Activated CD4-positive, alpha-beta T cell treated with anti-CD3 and anti-CD28 coated beads for 4 hours (primary cell): ENCODE measurements at regions not wholly inside any gene's neighbourhood (a gene's known extent, or its start where the extent isn't known, plus 50 kb on each side); places are given as distances from the start of the nearest gene placed in this dataset.
"Not testable (repeated sequence)": the region's sequence is repeated elsewhere in the genome, so short reads cannot be mapped to it uniquely, and the experiment has no call there.

Source experiments
- DNase-seq, 2 donors: peaks; one replicate each; pipeline ENCODE4 v3.0.0-alpha.2; 2020

DNA sequence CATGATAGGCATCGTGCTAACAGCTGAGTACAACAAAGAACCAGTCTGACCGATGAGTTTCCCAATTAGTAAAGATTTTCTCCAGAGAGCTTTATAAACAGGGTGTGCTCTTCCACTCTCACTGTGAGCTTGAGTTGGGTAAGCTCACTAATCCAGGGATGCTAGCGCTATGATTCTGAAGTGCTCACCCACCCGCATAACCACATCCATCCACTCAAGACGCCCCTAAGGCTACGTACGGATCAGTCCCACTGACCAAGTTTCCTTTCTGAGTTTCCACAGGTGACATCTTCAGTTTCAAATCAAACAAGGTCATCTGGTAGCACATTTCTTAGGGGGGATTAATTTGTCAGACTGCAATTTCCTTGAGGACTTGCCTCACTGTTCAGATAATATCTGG, 141.1 kb upstream of the ABI3BP start:
- DNase-seq = no peak

DNA sequence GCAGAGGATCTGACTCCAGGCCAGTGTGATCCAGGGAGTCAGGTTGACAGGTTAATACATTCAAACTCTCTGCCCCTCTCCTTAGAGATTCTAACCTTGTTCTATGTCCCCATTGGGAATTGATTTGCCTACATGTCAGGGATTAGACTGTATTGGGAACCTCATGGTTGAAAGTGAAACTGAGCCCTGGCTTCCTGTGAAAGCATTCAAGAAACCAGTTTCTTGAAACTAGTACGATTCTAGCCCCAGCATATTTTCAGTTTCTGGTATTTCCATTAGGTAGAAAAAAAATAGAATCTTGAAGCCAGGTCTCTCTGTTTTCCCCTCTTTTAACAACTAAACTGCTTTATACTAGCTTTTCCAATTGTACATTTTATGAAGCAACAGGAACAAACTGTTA, 140.4 kb upstream of the ABI3BP start:
- DNase-seq = no peak

DNA sequence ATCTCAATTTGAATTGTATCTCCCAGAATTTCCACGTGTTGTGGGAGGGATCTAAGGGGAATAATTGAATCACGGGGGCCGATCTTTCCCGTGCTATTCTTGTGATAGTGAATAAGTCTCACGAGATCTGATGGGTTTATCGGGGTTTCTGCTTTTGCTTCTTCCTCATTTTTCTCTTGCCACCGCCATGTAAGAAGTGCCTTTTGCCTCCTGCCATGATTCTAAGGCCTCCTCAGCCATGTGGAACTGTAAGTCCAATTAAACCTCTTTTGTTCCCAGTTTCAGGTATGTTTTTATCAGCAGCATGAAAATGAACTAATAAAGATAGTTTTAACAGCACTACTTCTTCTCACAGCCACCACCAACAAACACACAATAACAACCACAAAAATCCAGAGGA, 140.0 kb upstream of the ABI3BP start:
- DNase-seq = not testable (repeated sequence)

DNA sequence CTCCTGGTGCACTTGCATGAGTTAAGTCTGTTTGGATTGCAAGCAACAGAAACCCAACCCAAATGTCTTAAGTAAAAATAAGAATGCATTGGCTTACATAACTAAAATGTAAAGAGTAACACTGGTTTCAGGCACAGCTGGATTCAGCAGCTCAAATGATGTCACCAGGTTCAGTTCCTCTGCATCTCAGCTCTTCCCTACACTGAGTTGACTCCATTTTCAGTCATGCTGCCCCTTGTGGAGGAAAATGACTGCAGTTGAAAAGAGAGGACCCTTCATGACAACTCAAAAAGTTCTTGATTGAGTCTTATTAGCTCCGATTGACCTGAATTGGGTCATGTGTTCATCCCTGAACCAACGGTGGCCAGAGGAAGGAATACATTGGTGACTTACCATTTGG, 138.5 kb upstream of the ABI3BP start:
- DNase-seq = no peak

DNA sequence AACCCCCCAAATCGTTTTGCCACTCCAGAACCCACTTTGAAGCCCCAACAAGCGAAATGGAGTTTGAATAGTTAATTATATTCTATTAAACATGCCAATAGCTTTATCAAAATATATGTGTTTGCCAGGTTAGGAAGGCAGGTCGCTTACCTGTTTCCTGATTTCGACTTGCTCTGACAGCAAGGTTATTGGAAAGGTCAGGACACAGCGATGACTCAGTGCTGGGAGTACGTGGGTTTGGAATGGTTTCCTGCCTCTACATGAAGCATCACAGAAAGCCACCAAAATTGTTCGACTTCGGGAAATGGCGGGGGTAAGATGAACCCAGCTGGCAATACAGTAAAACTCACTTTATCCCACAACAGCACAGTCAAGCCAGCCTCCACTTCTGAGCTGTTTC, 135.6 kb upstream of the ABI3BP start:
- no peak for DNase-seq

DNA sequence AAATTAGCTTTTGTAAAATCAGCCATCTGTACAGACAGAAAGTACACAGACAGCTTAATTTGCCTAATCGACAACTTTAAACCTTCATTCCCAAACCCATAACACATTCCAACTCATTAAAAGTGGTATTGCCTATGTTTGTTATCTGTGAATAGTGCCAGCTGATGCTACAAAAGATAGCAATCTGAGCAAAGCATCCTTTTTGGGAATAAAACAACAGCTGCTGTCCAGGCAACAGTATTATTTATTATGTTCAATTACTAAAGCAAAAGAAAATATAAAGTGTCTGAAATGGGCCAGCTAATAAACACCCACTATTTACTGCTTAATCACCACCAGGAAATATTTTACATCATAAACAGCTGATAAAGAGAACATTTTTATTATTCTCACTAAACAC, 134.8 kb upstream of the ABI3BP start:
- no peak for DNase-seq

DNA sequence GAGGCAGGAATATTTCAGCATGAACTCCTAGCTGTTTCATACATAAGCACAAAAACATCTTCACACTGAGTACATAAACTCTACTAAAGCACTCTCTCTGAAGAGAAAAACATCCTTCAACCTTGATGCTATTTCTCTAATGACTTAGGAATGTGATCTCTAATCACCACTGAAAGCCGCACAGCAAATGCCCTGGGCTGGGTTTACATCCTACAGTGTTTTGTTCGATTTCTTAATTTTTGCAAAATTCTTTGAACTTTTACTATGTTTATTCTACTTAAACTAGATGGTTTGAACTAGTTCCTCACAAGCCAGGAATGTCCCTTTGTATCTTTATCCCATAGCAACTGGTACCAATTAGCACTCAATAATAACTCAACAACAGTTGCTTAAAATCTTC, 130.9 kb upstream of the ABI3BP start:
- no peak for DNase-seq

DNA sequence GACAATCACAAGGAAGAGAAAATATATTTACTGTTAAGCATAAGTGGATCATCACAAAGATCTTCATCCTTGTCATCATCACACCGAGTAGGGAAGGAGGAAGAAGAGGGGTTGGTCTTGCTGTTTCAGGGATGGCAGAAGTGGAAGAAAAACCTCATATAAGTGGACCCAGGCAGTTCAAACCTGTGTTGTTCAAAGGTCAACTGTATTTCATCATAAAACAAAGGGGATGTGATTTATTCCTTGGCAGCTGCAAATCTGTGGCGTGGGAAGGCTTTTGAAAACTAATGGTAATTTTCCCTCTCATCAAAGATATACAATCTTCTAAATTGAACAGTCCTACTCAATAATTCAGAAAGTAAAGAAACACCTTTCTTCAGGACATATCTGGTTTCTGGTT, 129.9 kb upstream of the ABI3BP start:
- DNase-seq = no peak

DNA sequence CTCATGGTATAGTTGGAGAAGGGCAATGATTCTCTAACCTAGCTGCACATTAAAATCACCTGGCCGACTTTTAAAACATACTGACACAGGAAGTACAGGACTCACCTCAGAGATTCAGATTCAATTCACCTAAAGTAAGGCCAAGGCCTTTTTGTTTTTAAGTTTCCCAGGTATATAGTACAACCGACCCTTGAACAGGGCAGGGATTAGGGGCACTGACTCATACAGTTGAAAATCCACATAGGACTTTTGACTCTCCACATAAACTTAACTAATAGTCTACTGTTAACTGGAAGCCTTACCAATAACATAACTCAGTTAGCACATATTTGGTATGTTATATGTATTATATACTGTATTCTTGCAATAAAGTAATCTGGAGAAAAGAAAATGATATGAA, 129.5 kb upstream of the ABI3BP start:
- no peak for DNase-seq

DNA sequence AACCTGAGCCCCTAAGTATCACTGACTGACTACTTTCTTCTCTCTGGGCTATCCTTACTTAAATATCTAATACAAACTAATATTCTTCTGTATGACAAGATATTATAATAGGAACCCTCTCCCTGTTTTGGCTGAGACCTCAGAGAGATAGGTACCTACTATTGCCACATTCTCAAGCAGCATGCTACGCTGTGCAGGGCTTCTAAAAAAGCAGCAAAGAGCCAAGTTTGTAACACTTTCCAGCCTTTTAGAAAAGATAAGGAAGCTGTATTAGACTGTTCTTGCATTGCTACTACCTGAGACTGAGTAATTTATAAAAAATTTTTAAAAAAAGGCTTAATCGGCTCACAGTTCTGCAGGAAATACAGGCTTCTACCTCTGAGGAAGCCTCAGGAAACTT, 126.8 kb upstream of the ABI3BP start:
- DNase-seq = no peak

DNA sequence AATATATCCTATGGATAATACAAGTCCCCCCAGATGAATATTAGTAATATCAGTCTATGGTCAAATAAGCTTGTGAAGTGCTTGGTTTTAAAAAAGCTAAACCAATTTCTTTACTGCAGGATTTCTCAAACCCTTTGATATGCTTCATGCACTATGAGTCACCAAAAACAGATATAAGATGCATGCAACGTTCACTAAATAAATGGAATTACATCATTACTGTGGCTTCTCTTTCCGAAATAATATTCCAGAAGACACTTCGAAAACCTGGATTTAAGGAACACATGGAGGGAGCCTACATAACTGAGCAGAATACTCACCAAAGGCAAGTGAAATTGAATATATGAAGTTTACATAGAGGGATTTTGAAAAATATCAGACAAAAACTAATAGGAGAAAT, 126.3 kb upstream of the ABI3BP start:
- DNase-seq = no peak

DNA sequence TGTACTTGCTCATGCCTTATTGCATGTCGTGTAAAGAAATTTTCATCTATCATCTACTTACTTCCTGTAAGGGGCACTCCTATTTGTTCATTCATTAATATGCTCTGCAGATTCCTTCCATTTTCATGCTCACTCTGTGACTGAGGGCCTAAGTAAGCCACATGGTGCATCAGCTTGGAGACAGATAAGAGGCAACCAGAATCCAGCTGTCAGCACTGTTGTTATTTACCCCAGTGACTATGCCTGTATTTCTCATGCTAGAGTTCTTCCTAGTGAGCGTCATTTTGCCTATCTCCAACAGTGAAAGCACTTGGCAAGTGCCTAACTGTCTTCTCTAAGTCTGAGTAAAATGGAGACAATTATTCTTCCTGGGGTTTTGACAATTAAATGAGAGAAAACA, 124.8 kb upstream of the ABI3BP start:
- no peak for DNase-seq

DNA sequence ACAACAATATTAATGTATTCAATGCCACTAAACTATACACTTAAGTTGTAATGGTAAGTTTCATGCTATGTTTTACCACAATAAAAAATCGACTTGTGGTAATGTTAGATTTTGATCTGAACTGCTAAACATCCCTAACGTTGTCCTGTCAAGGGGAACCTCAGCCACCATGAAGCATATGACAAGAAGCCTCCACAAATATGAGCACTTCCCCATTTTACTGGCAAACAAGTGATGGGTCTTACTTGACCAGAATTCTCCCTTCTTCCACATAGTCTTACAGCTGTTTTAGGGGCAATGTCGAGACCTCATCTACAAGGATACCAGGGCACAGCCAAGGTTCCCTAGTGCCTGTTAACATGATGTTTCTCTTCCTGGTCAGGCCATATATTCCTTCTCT, 124.2 kb upstream of the ABI3BP start:
- no peak for DNase-seq

DNA sequence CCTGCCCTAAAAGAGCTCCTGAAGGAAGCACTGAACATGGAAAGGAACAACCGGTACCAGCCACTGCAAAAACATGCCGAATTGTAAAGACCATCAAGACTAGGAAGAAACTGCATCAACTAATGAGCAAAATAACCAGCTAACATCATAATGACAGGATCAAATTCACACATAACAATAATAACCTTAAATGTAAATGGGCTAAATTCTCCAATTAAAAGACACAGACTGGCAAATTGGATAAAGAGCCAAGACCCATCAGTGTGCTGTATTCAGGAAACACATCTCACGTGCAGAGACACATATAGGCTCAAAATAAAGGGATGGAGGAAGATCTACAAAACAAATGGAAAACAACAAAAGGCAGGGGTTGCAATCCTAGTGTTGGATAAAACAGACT, 117.1 kb upstream of the ABI3BP start:
- not testable (repeated sequence) for DNase-seq

DNA sequence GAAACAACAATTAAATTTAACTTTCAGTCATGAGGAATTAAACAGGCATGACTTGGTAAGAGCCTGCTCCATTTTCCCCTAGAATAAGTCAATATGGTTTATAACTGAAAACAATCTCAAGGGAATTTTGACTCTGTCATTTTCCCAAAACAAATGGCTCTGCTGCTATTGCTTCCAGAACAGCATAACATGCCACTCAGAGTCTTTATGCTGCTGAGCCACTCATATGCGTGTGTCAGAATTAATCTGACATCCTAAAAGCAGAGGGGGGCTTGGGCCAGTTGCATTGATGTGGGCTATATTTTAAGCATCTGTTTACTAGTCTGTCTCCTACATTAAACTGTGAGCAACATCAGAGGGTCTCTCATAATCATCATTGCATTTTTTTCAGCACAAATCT, 111.1 kb upstream of the ABI3BP start:
- DNase-seq = no peak

DNA sequence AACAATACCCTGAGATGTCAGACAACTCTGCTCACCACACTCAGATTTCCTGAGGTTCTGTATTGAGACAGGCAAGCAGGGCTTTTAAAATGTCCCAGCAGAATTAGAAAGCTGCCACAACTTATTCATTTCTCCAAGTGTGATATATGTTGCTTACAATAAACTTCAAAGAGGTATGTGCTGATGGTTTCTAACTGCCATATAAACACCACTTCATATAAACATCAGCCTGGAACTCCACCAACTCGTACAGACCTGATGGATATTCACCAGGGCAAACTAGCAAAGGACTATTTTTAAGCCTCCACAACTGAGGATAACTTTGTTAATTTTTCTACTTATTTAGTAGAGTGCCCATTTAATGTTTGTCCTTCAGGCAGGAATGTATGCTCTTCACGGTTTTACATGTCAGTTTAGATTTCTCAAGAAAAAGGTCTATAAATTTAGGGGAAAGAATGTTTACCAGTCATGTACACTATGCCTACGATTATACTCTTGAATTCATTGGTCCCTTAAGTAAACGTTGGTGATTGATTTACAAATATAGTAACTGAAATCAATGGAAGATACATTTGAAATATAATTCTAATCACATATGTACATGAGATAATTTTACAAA, 109.6 kb upstream of the ABI3BP start:
- no peak for DNase-seq

DNA sequence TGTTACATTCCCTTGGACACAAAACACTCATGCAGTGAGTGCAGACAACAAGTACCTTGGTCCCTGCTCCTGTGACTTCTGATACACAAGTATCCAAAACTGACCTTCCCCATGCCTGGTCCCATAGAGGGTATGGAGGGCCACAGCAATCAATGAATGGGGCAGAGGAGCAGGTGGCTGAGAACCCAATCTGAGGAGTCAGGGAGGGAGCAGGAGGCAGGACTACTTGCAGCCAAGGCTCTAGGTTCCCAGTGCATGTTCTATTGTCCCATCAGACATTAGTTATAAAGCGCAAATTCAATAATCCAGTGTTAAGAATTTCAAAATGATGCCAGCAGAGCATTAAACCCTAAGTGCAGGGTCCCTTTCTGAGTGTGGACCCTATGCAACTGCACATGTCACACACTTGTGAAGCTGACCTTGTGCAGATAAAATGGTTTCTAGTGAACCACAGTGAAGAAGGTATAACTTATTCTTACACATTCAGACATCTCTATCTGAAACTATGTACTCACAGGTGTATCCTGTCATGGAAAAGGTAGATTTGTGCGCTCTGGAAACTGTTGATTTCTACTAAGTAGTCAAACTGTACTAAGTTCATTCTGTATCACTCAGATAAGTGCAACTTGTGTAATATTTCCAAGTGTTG, 107.3 kb upstream of the ABI3BP start:
- no peak for DNase-seq

DNA sequence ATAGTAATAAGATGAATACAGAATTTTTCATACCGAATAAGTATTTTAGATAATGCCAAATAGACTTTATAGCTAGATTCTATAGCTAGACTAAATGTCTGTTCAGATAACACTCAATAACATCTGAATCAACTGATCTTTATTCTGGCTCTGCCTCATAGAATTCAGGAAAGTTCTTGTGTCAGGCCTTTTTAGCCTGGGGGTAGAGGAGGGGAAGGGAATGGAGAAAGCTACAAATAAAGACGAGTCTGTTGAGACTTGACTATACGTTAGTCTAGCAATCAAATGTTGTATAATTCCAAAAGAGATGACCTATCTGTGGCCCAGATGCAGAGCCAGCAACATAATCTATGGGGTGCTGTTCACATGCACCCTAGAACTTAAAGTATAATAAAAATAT, 106.6 kb upstream of the ABI3BP start:
- no peak for DNase-seq

DNA sequence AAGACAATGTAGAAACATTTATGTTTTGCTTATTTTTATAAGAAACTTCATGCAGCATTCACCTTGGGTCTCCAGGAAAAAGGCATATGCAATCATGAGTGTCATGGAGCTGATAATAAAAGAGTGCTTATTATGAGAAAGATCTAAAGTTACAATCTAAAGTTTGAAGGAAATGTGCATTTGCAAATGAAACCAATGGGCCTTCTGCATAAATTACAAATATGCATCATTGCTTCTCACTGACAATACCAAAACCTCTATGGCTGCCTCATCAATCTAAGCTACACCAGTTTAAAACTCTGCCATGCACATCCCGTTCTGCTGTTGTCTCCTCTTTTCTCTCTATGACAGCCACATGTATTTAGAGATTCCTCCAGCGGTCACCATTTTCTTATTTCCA, 103.2 kb upstream of the ABI3BP start:
- DNase-seq = no peak

DNA sequence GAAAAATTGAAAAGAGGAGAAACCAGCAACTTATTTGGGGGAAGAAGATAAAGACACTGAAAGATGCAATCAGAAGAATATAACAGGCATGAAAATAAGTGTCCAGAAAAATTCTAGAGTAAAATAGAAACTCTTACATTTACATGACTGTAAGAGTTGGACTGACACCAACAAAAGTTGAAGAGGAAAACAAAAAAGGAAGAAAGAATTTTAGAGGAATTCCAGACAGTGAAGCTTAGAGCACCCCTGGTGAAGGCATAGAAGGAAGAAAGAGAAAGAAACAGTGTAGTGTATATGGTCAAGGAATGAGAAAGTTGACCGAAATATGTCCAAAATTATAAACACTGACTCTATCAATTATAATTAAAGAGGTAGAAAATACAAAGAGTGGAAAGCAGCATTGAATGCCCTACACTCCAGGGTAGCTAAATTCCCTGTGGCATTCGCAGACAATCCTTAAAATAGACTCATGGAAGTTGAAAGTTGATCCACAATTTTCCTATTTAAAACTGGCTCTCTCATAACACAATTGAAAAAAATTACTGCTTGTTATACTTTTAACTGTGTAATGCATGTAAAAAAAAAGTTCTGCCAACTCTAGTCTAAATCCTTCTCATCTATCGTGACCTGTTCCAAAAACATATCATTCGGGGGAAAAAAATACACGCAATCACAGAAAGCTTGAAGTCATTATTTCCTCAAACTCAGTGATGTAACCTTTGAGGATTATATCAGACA, 102.6 kb upstream of the ABI3BP start:
- no peak for DNase-seq

DNA sequence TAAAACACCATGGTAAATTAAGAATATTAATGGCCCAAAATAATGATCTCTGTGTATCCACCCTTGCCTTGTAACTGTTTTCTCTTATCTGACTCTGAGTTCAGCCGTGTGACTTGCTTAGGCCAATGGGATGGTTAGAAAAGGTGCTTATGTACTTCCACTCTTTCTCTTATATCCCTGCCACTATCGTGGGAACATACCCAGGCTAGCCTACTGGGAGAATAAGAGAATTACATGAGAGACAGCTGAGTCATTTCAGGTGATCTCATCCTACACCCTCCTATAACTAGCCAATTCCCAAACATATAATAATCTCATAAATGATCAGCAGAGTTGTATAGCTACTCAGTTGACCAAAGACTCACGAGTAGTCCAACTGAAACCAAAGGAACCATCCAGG, 98.3 kb upstream of the ABI3BP start:
- no peak for DNase-seq

DNA sequence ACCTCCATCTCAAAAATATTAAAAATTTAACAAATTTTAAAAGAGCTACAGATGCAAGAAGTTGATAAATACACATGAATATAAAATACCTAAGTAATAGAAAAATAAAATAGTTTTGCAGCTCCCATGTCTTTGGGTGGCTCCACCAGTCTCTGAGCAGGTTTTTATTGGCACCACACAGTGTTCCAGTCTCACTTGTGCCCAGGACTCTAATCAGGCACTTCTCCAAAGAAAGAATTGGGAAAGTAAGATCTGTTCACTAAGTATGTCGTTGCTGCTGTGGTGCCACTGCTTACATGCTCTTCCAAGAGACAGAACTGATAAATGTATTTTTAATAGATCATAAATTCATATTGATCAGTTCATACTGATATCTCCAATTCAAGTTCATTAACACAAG, 92.5 kb upstream of the ABI3BP start:
- no peak for DNase-seq

DNA sequence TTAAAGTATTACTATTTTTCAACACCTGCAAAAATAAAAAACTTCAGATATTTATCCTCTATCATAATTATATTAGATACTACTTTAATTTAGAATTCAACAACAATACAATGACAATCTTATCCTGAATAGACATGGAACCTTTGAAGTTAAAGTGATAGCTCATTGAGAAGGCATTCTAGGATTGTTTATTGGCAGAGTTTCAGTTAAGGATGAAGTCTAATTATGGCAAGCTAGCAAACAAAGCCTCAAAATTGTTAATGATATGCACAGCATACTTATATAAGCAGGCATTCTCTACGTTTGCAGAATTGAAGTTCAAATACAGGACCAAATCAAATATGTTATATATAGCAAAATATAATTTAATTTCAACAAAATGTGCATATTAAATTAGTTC, 91.2 kb upstream of the ABI3BP start:
- DNase-seq = no peak

DNA sequence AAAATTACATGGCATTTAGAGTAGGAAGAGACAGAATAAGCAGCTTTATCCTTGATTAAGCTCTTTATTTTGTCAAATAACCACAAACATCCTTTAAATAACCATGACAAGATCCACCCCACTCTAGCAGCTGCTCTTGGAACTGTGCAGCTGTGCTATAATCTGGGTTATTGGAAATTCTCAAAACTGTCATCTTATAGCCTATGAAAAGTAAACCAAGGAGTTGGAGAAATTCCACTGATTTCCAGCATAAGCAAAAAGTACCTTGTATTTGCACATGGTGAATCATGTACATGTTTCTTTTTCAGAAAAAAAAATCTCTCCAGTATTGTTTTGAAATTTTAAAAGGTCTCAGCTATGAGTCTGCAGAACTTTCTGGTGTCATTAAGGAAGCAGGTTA, 88.8 kb upstream of the ABI3BP start:
- DNase-seq = no peak

DNA sequence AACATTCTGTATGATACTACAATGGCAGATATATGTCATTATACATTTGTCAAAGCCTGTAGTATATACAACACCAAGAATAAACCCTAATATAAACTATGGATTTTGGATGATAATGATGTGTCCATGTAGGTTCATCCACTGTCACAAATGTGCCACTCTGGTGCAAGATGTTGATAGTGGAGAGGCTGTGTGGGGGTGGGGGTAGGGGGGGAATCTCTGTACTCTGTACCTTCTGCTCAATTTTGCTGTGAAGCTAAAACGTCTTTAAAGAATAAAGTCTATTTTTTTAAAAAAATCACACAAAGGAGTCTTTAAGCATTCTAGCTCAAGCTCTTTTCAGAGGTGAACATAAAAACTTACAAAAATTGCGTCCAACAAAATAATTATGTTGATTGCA, 88.2 kb upstream of the ABI3BP start:
- DNase-seq = no peak
